Mesenteric fat pad (tissue), 1 donor: ENCODE measurements at regions not wholly inside any gene's neighbourhood (a gene's known extent, or its start where the extent isn't known, plus 50 kb on each side); places are given as distances from the start of the nearest gene placed in this dataset.

Experiments used
- DNase-seq: peaks from one replicate; pipeline ENCODE4 v3.0.0-alpha.2; 2020; ENCODE audit warnings: low spot score
- donor health status: DM: yes; HTN: yes; CAD: no.

DNA sequence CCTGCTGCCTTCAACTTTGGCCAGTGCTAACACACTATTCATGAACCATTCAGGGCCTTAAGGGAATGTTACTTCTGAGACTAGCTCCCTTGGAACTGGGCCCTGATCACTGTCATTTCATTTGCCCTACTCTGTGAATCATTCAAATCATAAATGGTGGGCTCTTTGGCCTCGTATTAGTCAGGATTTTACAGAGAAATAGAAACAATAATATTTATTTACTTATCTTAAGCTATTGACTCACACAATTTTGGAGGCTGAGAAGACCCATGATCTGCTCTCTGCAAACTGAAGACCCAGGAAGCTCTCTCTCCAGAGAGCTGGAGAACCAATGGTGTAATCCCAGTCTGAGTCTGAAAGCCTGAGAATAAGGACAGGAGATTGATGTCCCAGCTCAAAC lies 398.5 kb downstream of the LRIG3 start:
- DNase-seq, result no peak

DNA sequence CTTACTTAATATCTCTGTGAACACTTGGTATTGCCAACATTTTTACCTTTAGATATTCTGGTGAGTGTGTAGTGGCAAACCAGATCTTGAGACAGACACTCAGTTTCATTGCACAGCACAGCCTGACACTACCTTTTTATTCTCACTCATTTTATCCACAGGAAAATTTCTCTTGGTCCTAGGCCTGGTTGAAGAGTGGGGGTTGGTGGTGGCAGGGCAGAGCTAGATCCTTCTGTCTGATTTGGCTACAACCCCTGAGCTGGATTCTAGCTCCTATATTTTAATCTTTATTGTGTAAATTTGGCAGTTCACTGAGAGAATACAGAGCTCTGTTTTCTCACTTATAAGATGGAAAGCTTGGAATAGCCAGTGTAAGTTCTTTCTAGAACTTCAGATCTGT lies 396.9 kb downstream of the LRIG3 start:
- no peak for DNase-seq

DNA sequence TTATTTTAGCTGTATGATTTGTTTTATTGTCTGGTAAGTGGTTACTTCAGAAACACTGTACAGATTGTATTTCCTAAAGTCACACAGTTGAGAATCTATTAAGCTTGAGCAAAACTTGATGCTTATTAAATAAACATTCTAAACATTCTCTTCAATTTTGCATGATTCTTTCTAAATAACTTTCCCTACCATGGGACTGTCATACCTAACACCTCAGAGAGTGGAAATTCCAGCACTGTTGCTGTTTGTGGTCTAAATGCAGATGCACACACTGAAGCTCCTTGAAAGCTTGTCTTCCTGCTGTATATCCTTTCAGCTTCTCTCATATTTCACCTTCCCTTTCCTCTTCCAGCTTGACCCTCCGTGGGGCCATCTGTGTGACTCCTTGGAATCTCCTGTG lies 392.0 kb downstream of the LRIG3 start:
- DNase-seq, result no peak

DNA sequence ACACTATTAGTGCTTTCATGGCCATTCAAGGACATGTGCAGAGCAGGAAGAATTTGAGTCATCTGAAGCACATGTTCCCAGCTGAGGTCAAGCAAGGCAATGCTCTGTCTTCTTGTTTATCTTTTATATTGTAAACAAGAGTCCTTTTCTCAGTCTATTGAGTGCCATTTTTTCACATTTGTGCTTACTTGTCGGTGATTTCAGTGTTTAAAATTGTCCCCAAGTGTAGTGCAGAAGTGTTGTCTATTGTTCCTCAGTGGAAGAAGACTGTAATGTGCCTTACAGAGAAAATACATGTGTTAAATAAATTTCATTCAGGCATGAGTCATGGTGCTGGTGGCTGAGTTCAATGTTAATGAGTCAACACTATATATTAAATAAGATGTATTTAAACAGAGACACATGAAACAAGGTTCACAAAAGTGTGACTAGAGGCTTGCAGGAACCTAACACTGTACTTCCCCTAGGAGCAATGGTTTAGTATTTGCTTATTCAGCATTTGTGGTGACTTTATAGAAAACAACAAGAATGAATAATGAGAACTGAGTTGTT lies 391.1 kb downstream of the LRIG3 start:
- DNase-seq, result no peak

DNA sequence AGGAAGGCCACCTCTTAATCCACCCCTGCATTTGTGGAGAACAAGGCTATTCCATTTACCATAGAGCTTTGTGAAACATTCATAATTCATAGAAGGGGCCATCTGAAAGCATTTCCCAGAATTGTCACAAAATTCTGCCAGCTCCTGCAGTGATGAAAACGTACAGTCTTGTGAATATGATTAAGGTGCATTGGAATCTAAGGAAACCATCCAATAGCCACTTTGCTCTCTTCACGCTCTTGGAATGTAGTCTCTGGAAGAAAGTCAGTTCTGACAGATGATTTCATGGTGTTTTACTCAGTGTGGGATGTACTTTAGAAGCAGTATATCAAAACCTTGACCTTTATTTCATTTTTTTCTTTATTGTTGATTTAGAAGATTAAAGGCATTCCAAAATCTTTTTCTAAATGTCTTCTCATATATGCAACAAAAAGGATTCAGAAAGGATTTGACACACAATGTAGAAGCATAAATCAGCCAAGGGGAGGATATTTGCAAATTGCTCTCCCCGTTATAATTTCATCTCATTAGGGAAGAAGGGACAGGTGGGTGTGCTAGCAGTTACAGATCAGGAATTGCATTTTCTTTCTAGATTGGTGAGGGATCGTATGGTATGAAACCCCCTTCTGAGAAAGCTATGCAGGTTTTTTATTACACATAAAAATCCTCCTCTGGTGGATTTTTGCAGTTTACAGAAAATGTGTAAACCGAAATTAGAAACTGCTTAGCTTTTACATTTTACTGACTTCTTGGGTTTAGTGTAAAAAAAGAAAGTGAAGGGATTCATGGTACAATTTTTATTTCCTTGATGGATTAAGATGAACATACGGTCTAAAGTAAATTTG lies 390.2 kb downstream of the LRIG3 start:
- no peak for DNase-seq

DNA sequence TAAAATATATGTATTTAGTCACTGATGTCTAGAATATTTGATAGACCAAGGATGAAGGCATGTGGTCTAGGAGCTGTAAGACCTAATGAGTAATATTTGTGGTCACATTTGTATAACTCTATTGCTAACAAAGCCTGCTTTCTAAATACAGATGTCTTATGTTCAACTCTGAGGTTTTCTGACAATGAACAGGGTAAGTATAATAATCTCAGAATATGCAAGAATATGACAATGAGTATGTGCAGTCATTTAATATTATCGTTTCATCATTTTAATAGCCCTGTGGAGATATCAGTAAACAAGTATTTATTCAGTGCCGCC lies 389.6 kb downstream of the LRIG3 start:
- DNase-seq, result no peak

DNA sequence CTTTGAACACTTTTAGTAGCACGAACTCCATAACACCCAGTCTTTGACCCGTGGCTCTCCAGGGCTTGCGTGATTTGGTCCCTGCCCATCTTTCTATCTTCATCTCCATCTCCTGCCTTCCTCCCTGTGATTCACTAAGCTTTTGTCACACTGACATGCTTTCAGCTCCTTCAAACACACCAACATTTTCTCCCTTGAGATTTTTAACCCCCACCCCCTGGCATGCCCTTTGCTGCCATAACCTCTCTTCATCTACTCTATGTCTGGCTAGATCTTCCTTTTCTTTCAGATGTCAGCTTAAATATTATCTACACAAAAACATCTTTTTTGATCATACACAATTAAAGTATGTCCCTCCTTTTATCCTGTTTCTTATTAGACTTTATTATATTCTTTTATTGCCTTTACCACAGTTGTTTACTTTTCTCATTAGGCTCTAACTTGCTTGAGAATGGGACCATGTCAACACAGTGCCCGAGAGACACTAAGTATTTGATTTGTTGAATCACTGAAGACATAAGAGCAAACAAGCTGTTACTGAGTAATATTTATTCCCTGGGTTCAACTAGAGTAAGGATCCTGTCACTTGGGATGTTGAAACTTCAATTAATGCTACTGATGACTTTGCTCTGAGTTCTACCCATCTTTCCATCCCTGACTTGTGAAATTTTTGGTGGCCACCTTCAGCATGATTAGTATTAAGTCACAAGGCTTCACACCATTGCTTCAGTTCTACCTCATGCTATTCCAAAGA lies 387.3 kb downstream of the LRIG3 start:
- DNase-seq, result no peak

DNA sequence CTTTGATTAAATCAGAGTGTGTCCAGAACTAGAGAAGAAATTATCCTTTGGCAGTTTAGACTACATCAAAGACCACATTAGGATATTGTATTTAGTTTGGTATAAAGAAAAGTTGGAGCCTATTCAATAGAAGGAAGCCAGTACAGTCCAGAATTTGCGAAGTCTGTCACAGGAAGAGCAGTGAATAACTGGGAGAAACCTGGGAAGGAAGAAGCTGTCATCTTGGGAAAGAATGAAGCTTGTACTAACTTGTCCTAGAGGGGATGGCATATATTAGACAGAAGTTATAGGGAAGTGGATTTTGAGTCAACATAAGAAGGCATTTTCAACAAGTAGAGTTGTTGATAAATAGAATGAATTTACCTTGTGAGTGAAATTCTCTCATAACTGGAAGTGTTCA lies 386.7 kb downstream of the LRIG3 start:
- no peak for DNase-seq

DNA sequence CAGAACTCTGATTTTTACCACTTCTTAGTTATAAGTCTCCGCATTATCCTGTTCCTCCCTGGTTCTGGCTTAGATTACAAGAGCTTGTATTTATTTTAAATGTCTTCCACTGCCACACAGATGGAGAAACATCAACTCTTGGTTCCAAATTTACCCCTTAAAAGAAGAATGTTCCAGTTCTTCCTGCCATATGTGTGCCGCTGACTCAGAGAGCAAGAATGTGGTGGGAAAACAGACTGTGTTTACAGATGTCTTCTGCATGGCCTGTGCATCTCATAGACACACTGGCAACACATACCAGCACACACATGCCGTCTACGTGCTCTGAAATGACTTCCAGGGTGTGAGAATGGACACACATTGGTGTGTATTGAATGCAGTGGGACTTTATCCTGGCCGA lies 383.0 kb downstream of the LRIG3 start:
- no peak for DNase-seq

DNA sequence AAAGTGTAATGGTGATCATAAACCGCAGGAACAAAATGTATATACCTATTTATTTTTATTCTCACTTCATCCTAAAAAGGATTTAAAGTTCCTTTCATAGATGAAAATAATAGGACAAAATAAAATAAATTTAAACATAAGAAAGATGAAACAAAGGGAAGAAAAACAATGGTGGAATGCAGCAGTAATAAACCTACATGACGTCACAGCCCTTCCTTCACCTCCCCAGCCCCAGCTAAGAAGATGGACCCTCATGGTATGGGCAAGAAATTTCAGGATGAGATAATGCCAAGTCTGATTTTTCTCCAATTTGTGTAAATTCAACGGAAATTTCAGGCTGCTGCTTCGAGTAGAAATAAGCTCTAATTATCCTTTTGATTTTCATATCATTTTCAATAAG lies 381.0 kb downstream of the LRIG3 start:
- DNase-seq, result no peak

DNA sequence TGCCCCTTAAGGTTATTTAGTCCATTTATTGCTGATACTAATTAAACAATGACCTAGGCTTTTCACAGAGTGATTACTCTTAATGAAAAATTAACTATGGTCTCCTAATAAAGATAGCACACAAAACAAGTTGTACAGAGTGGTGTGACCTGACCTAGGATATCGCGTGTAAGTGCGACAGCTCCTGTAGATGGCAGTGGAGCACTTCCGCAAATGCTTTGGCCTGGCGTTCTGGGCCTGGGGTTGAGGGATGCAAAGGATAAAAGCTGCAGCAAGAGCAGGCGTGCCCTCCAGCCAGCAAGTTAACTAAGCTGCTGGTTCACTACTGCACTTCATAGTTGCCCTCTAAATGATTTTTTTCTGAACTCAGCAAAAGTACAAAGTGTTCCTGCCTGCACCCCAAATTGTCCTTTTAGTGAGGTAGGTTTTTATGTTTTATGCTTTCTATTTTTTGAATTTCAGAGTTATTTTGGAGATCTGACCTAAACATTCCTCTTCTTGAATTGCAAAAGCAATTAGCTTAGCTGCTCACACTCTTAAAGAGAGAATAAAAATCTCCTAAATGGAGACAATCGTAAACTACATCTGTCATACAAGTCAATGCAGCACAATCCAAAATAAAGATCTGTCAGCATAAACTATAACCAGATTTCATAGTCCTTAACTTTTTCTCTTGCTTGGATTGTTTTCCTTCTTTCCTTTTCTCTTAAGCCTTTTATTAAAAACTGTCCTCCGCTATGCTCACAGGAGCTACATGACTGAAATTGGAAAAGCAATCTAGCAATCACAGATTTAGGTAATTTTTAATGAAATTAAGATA lies 379.6 kb downstream of the LRIG3 start:
- peak; percentile 87 for DNase-seq

DNA sequence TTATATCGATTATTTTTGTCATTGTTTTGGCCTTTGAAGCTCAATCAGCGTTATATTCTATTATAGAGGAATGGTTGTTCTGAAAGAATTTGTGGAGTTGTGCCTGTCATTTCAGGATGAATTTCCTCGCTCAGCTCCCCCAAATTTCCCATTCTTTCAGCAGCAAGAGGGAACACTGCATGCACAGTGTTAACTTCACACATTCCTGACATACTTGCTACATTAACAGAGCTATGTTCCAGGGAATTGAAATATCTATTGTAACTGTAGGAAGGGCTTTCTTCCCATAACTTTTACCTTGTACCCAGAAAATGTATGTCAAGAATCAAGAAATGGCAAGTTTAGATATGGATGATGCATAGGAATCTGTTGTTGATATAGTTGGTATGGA lies 379.0 kb downstream of the LRIG3 start:
- no peak for DNase-seq

DNA sequence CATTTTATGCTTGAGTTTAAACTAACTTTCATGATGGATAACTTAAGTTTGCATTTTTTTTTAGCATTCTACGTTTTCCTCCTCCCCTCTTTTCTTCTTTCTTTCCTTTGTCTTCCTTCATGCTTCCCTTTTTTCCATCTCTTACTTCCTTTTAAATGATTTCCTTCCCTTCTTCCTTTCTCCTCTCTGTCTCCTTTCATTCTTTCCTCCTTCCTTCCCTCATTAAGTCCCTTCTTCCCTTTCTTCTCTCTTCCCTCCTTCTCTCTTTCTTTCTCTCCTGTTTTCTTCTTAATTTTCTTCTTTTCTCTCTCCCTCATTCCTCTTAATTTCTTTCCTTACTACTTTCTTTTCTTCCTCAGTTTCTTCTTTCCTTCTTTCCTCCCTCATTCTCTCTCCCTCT lies 376.0 kb downstream of the LRIG3 start:
- DNase-seq, result no peak

DNA sequence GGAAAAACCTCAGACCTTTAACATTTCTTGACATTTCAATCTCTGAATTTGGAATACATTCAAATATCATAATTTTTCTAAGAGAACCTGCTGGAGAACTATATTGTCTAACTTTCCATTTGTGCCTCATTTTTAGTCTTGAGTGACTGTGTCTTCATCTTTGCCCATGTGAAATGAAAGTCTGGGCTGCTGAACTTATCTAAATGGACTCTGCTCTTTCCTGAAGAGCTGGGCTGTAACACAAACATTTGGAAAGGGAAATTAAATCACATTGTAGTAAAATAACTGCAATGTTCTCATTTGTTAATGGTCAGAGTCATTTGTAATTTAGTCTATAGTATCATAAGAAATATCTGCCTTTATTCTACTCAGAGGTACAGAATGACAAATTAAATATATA lies 373.1 kb downstream of the LRIG3 start:
- no peak for DNase-seq

DNA sequence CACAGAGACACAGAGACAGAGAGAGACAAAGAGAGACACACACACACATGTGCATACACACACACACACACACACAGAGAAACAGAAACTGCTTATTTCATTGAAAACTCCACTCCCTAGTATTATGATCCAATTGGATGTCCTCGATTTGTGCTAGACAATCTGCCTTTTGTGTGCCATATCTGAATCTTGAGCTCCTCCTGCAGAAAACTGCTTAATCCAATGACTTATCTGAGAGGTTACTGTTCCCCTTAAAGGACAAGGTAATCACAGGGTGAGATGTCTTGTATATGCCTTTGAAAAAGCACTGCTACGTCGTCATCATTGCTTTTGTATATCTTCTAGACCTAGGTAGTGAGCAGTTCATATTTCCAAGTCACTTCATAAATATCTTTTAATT lies 371.5 kb downstream of the LRIG3 start:
- DNase-seq, result no peak

DNA sequence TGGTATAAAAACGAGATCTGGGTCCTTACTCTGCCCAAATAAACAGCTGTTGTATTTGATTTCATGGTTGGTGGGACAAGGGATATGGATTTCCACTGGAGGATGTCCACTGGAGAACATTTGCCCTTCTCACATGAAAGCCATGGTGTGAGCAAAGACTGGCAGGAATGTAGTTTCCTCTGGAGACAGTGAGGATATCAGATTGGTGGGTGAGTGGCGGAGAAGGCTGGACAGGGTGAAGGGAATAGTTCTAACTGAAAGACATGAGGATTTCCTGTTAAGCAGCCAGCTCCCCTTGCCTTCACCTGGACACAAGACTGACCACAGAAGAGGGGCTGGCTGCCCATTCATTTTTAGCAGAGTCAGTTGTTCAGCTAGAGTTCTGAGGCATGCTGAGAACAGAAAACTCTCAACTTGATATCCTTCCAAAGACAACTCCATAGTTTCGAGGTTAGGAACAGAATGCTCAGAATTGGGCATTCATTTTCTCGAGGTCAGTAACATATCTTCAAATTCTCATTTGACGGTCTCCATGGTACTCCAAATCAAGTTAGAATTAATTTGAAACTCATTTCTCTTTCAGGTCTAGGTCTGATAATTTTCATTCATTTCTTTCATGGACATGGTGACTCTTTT lies 365.7 kb downstream of the LRIG3 start:
- no peak for DNase-seq

DNA sequence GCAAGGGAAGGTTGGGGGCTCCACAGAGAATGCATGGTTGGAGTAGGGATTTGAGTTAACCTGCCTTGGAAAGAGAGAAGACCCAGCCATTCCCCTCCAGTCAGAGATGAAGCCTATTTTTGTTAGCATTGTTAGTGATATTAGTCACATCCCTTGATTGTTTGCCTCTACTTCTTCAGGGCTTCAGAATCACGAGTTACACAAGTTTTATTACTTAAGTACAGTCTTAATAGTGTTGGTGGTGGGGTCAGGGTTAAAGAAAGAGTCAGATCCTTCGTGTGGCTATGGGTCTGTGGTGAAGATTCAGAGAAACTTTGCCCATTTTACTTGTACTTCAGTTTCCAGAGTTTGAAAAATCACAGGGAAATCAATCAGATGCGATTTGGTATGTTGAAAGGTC lies 363.1 kb downstream of the LRIG3 start:
- no peak for DNase-seq

DNA sequence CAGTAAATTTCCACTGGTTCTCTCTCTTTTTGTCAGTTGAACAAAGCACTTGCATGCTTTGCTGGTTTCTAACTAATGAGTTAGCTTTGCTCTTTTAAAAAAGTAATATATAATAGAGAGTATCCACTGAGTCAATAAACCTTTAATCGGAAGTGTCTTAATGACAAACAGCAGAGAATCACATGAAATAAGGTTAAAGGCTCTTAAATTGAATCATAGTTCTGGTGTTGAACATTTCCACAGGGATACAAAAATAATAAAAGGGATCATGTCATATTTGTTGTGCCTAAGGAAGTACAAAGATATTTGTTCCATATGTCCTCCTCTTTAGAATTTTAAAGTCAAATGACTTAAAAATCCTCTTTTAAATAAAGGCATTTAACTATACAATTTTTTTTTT lies 362.6 kb downstream of the LRIG3 start:
- no peak for DNase-seq

DNA sequence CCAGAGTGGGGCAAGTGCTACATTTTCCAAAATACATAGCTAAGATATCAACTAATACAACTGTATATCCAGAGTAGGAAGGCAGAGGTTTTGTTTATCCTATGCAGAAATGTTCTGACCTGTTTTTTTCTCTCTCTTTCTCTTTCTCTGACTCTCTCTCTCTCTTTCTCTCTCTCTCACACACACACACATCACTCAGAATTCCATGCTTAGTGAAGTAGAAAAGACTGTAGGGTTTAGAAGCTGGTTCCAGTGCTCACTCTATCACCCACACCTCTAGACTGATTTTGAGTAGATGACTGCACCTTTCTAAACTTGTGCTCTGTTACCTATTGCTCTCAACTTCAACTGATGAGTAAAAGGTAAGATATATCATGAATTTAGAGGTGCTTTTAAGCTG lies 356.7 kb downstream of the LRIG3 start:
- DNase-seq, result no peak

DNA sequence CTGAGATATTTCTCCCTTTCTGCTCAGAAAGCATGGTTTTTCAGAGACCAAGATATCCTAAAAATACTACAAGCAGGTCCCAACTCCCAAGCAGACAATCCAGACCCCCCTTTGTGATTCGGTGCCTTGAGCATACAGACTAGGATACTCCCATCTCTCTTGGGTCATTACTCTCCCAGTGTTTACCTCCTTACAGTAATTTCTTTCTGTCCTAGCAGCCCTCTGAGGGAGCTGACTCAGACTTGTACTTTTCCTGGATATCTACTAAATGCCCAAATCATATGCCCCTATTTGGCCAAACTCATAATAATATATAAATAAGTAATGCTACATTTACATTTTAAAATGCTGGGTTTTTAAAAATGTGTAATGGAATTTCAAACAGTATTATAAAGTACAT lies 355.6 kb downstream of the LRIG3 start:
- DNase-seq, result no peak

DNA sequence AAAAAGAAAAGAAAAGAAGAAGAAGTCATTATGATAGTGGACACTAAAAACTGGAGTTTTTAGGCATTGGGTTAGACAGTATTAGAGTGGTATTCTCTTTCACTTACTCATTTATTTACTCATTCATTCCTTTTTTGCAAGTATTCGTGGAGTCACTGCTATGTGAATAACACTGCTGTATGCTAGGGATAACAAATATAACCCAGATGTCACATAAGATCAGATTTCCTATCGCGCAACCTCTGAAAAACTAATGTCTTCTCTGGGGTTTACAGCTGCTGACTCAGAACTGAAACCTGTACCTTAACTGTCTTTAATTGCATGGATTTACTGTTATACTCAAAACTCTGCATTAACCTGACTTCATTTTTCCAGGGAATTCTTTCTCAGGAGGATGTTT lies 353.7 kb downstream of the LRIG3 start:
- no peak for DNase-seq
